C4-2B (cell line): ENCODE measurements at regions not wholly inside any gene's neighbourhood (a gene's known extent, or its start where the extent isn't known, plus 50 kb on each side); places are given as distances from the start of the nearest gene placed in this dataset.

Source experiments
- ZFX ChIP-seq: fragments of 450-650 bp; IDR thresholded peaks from 2 replicates; pipeline ENCODE4 v1.6.1; 2017
- TF ChIP-seq, protein P1 (sequence below): fragments of 450-650 bp; conservative IDR thresholded peaks from 2 replicates; pipeline ENCODE4 v1.5.1; 2017; ENCODE audit warnings: mild to moderate bottlenecking

DNA sequence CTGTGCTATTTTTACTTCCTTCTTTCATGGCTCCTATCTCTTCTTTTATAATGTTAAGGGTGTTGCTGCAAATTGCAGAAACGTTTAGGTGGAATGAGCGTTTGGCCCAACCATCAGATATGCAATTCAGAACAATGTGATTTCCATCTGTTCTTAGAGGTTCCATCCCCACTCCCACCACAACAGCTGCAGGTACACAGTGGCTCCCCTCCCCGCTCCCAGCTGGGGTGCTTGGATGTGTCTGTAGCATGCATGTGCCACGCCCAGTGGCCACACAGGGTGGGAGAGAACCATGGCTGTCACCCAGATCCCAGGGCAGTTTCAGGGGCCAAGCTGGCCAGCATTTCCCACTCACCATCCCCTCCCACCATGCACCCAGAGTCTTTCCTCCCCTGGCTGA lies 62.2 kb downstream of the ACTL7B start:
- TF ChIP-seq, protein P1, sequence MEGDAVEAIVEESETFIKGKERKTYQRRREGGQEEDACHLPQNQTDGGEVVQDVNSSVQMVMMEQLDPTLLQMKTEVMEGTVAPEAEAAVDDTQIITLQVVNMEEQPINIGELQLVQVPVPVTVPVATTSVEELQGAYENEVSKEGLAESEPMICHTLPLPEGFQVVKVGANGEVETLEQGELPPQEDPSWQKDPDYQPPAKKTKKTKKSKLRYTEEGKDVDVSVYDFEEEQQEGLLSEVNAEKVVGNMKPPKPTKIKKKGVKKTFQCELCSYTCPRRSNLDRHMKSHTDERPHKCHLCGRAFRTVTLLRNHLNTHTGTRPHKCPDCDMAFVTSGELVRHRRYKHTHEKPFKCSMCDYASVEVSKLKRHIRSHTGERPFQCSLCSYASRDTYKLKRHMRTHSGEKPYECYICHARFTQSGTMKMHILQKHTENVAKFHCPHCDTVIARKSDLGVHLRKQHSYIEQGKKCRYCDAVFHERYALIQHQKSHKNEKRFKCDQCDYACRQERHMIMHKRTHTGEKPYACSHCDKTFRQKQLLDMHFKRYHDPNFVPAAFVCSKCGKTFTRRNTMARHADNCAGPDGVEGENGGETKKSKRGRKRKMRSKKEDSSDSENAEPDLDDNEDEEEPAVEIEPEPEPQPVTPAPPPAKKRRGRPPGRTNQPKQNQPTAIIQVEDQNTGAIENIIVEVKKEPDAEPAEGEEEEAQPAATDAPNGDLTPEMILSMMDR = no peak
- no peak for TF ChIP-seq ZFX
